8988T (cell line): ENCODE measurements at regions not wholly inside any gene's neighbourhood (a gene's known extent, or its start where the extent isn't known, plus 50 kb on each side); places are given as distances from the start of the nearest gene placed in this dataset.

Source experiments
- DNase-seq: peaks from one replicate; pipeline ENCODE4 v3.0.0; 2011

DNA sequence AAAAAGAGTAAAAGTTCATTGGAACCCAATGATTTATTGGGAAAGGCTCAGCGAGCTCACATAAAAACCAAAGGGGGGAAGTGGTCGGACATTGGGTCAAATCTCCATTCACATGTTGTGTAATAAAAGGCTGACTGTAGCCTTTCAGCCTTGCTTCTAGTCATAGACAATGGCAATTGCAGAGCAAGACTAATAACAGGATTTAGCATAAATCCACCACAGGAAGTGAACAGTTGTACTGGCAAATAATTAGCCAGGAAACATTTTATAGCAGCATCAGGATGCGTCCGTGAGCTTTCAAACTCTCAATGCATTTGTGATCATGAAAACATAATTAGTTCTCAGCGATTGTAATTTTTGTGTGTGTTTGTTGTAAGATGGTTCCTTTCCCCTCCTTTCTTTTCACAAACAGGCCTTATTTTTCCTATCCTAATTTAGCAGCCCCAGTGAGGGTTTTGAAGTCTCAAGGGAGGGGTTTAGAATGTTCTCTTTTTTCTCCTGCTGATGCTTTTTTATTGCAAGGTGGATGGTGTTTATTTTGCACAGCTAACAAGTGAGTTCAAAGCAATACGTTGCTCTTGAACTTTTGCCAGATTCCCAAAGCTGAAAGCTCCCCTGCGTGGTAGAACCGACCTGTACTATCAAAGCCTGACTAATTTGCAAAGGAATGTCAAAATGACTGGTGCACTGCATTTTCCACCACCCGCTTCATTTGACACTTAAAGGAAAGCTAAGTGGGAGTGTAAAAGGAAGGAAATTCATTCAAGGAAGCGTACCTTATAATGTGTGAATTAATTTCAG is 105.6 kb downstream of the SPRY2 start:
- no peak for DNase-seq

DNA sequence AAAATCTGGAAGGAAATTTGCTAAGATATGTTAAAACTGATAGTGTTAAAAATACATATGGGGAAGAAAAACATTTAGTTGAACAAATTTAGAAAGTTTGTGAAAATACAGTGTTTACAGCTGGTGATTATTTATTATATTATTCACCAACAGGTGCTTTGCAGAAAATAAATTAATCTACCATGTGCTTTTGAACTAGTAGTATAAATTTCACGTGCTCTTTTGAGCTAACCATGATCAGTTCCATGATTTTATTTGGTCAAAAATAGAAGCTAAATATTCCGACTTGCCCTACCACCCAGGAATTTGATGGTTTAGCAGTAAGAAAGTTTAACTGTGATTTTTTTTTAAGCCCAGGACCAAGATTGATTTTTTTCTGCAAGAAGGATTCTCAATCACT is 113.3 kb downstream of the SPRY2 start:
- no peak for DNase-seq

GRCh38 chr13:80226645-80227044 is 114.3 kb downstream of the SPRY2 start:
- DNase-seq, result no peak

DNA sequence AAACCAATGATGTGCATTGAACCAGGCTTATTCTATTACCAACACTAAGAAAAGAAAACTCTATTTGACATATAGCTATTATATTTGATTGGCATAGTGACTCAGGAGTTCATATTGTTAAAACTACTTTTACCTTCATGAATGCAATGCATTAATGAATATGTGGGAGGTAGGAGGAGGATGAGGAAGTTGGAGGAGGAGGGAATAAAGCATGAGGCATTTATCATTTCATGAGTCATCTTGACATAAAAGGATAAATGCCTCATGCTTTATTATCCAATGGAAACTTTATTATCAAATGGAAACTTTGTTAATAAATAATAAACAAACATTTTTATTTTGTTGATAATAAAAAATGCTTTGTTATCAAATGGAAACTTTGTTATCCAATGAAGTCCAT is 116.5 kb downstream of the SPRY2 start:
- DNase-seq, result no peak

- no peak for DNase-seq
These were observed 123.1 kb downstream of the SPRY2 start for GRCh38 chr13:80217614-80218456.

DNA sequence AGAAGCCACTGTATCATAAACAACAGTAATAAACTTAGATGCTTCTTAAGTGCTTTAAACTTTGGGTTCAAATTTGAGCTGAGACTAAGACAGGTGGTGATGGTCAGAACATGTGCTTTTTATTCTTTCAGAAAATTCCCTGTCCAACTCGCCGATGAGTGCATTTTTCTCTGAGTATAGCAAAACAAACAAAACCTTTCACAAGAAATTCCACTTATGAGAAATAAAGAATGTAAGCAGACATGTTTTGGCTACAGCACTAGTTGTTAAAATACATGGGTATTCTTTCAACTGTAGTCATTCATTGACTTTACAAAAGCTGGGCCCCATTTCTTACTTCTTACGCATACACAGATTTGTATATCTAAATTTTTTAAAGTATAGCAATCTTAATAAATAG is 125.6 kb downstream of the SPRY2 start:
- no peak for DNase-seq

DNA sequence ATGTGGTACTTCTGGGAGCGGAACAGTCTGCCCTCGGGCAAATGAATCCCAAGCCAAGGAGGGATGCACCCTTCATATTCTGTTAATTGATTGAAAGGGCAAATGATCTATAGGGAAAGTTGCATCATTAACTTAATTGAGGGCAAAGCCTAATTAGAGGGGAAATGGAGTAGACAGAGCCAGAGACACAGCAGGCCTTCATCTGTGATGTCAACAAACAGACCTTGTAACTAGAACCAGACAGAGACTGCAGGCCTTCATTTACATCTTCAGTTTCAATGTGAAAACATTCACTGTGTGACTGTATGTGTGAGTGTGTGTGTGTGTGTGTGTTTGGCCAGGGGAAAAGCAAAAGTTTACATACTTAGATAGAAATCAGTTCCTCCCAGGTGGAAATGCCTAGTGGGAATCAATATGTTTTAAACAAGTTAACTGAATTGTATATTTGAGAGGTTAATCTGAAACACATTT is 126.4 kb downstream of the SPRY2 start:
- no peak for DNase-seq

DNA sequence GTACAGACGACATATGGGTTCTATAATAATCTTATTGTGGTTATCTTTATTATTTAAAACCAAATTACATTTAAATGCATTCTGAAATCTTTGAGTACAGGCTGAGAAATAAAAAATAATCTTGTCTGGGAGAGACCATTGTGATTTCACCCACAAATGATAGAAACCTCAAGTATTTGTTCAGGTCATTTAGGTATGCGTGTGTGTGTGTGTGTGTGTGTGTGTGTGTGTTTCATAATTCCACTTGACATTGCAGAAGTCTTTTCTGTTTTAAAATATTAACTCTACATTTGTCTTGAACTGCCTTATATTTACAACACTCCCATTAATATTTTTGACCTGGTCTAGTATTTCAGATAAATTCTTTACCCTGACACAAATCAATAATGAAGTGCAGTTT is 126.9 kb downstream of the SPRY2 start:
- DNase-seq, result no peak

DNA sequence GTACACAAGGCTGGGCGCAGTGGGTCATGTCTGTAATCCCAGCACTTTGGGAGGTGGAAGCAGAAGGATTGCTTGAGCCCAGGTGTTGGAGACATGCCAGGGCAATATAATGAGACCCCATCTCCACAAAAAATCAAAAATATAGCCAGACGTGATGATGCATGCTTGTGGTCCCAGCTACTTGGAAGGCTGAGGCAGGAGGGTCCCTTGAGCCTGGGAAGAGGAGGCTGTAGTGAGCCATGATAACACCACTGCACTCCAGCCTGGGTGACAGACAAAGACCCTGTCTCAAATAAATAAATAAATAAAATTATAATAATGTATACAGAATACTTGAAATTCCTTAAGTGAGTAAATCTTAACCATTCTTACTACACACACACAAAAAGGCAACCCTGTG is 127.7 kb downstream of the SPRY2 start:
- DNase-seq, result no peak

GRCh38 chr13:80211566-80211965 is 129.4 kb downstream of the SPRY2 start:
- no peak for DNase-seq

DNA sequence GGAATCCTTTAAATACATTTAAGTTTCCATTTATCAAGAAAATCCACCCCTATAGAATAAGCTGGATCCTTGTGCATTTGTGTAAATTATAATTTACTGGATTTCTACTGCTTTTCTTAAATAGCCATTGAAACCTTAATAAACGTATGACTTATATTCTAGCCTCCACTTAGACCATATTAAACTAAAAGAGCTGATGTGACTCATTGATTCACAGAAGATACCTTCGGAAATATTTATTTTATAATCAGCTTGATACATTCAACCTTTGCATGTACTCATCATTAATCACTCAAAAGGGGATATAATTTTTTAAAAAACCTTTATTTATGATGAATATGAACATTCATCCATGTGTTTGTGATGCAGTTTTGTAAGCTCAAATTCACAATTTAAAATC is 136.3 kb downstream of the SPRY2 start:
- no peak for DNase-seq

GRCh38 chr13:80203496-80203895 is 137.4 kb downstream of the SPRY2 start:
- DNase-seq, result no peak

- DNase-seq, result no peak
These were observed 139.0 kb downstream of the SPRY2 start for GRCh38 chr13:80201694-80202468.

- DNase-seq, result no peak
These were observed 141.2 kb downstream of the SPRY2 start for GRCh38 chr13:80199585-80200292.

DNA sequence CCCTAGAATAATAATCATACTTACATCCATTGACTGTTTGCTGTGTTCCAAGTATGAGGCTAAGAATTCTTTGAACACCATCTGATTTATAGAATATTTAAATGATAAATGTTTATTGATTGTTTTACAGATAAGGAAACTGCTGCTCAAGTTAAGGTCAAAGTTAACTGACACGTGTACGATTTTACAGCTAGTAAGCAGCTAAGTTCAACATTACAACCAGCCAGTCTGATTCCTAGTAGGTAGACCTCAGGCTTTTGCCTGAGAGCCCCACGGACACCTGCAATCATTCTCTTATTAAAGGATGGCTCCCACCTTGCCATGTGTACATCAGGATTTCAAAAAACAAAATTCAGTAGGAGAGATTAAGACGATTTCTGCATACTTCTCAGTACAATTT is 141.9 kb downstream of the SPRY2 start:
- no peak for DNase-seq

- DNase-seq, result no peak
These were observed 144.2 kb downstream of the SPRY2 start for GRCh38 chr13:80196756-80197155.

- DNase-seq, result no peak
These were observed 145.3 kb downstream of the SPRY2 start for GRCh38 chr13:80195649-80196048.

- DNase-seq, result no peak
These were observed 150.9 kb downstream of the SPRY2 start for GRCh38 chr13:80189889-80190597.

- no peak for DNase-seq
These were observed 160.1 kb downstream of the SPRY2 start for GRCh38 chr13:80180740-80181355.

DNA sequence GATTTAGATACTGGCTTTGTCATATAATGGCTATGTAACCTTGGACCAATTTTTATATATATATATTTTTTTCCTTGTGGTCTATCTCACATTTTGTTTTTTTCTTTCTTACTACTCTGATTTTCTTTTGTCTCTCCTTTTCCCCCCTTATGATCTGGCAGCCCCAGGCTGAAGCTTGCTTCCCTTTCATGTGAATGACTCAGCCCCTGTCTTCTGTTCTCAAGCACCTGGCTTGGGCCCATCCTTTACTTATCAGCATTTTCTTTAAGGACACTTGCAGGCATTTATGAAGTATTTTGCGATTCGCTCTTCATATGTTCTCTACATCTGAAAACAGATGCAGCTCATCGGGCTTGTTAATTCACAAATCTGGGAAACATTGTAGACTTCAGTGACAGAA is 163.6 kb downstream of the SPRY2 start:
- no peak for DNase-seq

- DNase-seq, result no peak
These were observed 167.7 kb downstream of the SPRY2 start for GRCh38 chr13:80173224-80173623.

DNA sequence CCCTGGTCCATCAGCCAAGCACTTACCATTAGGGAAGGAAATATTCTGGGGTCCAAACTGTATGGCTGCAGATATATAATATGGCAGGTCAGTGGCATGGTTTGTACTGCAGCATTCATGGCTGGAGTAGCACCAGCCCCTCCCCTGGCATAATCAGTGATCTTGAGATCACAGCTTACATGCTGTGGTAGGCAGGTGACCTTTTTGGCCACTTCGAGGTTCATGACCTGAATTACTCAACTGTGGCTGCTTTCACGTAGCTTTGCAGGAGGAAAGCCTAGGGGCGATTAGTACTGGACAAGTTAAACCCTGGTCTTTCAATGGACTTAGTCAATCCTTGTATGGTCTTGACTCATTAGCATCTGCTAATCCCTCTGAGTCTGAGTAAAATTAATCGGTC is 169.8 kb downstream of the SPRY2 start:
- no peak for DNase-seq
